ENCODE measurements at regions not wholly inside any gene's neighbourhood (a gene's known extent, or its start where the extent isn't known, plus 50 kb on each side); places are given as distances from the start of the nearest gene placed in this dataset.

- TF ChIP-seq CTCF (IDR thresholded peaks at IDR 0.05; ENCODE audit: borderline replicate concordance), result no peak
- intact Hi-C loops (cut with micrococcal nuclease), result no loop called here
- Histone ChIP-seq H3K27me3 (ENCODE audit: low read depth) (no peaks in the 10 kb centered on the region), H3K36me3 (no peaks in the 10 kb centered on the region), H3K27ac (replicated peaks) (no peak overlapping the region), H3K4me1 (no peaks in the 10 kb centered on the region), H3K4me3 (no peak overlapping the region), H3K9me3 (replicated peaks) (no peaks in the 10 kb centered on the region)
- DNase-seq, result no peak
These were observed 727.6 kb upstream of the SOX11 start for GRCh38 chr2:4964579-4964978.

- H3K27ac ChIP-seq (replicated peaks), result no peak overlapping the region
- no peaks in the 10 kb centered on the region for H3K27me3 ChIP-seq (ENCODE audit: low read depth)
- H3K4me3 ChIP-seq, result no peak overlapping the region
- H3K9me3 ChIP-seq (replicated peaks), result no peaks in the 10 kb centered on the region
- H3K4me1 ChIP-seq, result no peaks in the 10 kb centered on the region
- H3K36me3 ChIP-seq, result no peaks in the 10 kb centered on the region
- no peak for TF ChIP-seq CTCF (IDR thresholded peaks at IDR 0.05; ENCODE audit: borderline replicate concordance)
- no peak for DNase-seq
- intact Hi-C loops (cut with micrococcal nuclease), result no loop called here
These were observed 726.4 kb upstream of the SOX11 start for GRCh38 chr2:4965556-4966320.

GRCh38 chr2:4967206-4967605, 725.0 kb upstream of the SOX11 start:
- DNase-seq, result no peak
- Histone ChIP-seq H3K4me3 (no peak overlapping the region), H3K27ac (replicated peaks) (no peak overlapping the region), H3K36me3 (no peaks in the 10 kb centered on the region), H3K4me1 (no peaks in the 10 kb centered on the region), H3K27me3 (ENCODE audit: low read depth) (no peaks in the 10 kb centered on the region), H3K9me3 (replicated peaks) (no peaks in the 10 kb centered on the region)
- TF ChIP-seq CTCF (IDR thresholded peaks at IDR 0.05; ENCODE audit: borderline replicate concordance), result no peak
- intact Hi-C loops (cut with micrococcal nuclease), result no loop called here

GRCh38 chr2:4972472-4972871, 719.7 kb upstream of the SOX11 start:
- intact Hi-C loops (cut with micrococcal nuclease), result no loop called here
- H3K27me3 ChIP-seq (ENCODE audit: low read depth), result peaks cover 5% of the 10 kb centered on the region
- H3K4me1 ChIP-seq, result no peaks in the 10 kb centered on the region
- H3K27ac ChIP-seq (replicated peaks), result no peak overlapping the region
- no peak overlapping the region for H3K4me3 ChIP-seq
- H3K9me3 ChIP-seq (replicated peaks), result no peaks in the 10 kb centered on the region
- DNase-seq, result no peak
- no peak for TF ChIP-seq CTCF (IDR thresholded peaks at IDR 0.05; ENCODE audit: borderline replicate concordance)
- H3K36me3 ChIP-seq, result no peaks in the 10 kb centered on the region

- Histone ChIP-seq H3K27me3 (ENCODE audit: low read depth) (peaks cover 5% of the 10 kb centered on the region), H3K27ac (replicated peaks) (no peak overlapping the region), H3K9me3 (replicated peaks) (no peaks in the 10 kb centered on the region), H3K36me3 (no peaks in the 10 kb centered on the region), H3K4me1 (no peaks in the 10 kb centered on the region), H3K4me3 (no peak overlapping the region)
- no peak for TF ChIP-seq CTCF (IDR thresholded peaks at IDR 0.05; ENCODE audit: borderline replicate concordance)
- no peak for DNase-seq
- intact Hi-C loops (cut with micrococcal nuclease), result no loop called here
These were observed 718.8 kb upstream of the SOX11 start for GRCh38 chr2:4973354-4973753.

Data from left ventricle myocardium inferior (tissue), 1 donor.